ENCODE measurements at regions not wholly inside any gene's neighbourhood (a gene's known extent, or its start where the extent isn't known, plus 50 kb on each side); places are given as distances from the start of the nearest gene placed in this dataset.
A peak's percentile ranks its signal among the peaks of the same experiment; 100 is the strongest.

DNA sequence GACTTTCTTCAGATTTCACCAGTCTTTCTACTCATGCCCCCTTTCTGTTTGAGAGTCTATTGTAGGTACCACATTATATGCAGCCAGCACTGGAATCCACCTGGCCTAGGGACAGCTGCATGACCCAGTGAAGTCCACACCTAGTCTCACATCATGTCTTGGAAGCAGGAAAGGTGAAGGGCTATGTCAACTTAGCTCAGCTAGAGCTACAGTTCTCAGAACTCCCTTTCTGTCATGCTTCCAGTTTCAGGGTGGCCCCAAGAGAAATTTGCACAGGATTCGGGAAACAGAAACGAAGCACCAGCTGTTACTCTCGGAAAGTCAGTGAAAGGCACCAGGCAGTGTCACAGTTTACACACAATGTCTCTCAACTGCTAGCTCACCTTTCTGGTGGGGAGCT lies 51.6 kb upstream of the NLRP1 start:
- DNase-seq (ENCODE audit: low spot score) = no peak

DNA sequence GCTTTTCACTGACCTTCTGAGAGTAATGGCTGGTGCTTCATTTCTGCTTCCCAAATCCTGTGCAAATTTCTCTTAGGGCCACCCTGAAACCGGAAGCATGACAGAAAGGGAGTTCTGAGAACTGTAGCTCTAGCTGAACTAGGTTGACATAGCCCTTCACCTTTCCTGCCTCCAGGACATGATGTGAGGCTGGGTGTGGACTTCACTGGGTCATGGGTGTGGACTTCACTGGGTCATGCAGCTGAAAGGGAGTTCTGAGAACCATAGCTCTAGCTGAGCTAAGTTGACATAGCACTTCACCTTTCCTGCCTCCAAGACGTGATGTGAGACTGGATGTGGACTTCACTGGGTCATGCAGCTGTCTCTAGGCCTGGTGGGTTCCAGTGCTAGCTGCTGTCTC lies 54.3 kb upstream of the NLRP1 start:
- no peak for DNase-seq (ENCODE audit: low spot score)

DNA sequence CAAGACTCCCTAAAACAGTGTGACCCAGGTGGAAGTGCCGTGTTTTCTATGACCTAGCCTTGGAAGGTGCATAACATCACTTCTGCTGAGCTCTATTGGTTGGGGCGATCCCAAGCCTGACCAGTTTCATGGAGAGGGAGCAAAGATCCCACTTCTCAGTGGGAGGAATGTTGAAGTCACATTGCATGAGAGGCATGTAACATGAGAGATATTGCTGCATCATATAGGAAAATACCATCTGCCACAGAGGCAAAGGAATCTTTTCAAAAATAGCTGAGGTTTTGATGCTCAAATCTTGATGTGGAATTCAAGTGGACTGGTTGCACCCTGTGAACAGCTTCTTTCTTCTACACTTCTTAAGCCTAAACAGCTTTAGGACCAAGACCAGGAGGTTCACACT lies 56.4 kb upstream of the NLRP1 start:
- no peak for DNase-seq (ENCODE audit: low spot score)

DNA sequence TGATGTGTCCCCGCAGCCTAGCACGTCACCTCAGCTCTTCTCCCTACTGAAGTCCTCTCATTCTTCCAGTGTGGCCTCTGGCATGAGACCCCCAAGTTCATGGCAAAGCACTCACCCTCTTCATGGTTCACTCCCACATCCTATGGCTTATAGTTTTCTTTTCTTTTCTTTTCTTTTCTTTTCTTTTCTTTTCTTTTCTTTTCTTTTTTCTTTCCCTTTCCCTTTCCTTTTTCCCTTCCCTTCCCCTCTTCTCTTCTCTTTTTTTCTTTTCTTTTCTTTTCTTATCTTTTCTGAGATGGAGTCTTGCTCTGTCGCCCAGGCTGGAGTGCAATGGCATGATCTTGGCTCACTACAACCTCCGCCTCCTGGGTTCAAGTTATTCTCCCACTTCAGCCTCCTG lies 58.4 kb upstream of the NLRP1 start:
- no peak for DNase-seq (ENCODE audit: low spot score)

DNA sequence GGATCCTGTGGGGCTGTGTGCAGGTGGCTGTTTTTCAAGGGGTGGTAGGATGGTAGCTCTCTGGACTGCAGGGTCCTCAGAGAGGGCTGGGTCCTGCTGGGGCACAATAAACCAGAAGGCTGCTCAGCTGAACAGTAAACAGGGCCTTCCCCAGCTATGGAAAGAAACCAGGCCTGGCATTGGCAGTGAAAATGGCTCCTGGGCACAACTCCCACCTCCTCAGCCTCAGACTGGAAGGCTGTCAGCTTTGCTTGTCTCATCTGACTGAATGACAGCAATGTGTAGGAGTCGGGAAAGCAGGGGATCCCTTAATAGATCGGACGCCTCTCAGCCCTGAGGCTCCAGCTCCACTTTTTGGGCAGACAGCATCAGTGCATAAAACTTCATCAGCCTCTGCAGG lies 59.8 kb upstream of the NLRP1 start:
- peak; percentile 35 for DNase-seq (ENCODE audit: low spot score)

DNA sequence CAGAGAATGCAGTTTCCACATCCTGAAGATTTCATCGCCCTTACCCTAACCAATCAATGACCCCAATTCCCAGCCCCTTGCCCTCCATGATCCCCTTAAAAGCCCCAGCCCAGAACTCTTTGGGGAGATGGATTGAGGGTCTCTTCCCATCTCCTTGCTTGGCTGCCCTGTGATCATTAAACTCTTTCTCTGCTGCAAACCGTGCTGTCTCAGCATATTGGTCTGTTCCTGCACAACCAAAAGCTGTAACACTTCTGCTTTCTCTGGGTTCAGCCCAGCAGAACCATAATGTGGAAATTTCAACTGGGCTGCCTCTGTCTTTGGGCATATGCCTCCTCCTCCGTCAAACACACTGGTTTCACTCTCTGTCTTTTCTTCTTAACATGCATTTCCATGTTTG lies 67.0 kb upstream of the NLRP1 start:
- DNase-seq (ENCODE audit: low spot score) = no peak

DNA sequence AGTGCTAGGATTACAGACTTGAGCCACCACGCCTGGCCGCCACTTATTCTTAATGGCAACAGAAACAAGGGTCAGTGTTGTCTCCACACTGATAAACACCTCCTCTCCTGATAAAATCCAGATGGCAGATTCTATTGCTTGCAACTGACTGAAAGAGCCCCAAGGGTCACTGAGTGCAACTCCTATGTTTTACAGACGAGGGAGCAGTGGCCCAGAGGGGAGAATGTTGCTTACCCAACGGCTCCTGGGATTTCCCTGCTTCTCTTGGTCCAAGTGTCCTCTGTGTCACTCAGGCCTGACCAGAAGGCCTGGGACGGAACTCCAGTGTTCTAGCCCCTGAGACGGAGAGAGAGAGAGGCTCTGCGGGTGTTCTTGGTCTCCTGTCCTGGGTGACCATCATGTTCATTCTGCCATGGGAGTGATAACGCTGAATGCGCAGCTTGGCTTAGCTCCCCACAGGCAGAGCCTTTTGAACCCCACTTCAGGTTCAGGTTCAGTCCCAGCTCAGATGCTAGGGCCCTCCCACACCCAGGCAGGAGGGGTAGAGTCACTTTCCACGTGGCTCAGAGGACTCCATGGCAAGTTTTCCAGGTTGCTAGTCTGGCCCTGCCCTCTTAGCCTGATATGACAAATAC lies 77.3 kb upstream of the NLRP1 start:
- no peak for DNase-seq (ENCODE audit: low spot score)

DNA sequence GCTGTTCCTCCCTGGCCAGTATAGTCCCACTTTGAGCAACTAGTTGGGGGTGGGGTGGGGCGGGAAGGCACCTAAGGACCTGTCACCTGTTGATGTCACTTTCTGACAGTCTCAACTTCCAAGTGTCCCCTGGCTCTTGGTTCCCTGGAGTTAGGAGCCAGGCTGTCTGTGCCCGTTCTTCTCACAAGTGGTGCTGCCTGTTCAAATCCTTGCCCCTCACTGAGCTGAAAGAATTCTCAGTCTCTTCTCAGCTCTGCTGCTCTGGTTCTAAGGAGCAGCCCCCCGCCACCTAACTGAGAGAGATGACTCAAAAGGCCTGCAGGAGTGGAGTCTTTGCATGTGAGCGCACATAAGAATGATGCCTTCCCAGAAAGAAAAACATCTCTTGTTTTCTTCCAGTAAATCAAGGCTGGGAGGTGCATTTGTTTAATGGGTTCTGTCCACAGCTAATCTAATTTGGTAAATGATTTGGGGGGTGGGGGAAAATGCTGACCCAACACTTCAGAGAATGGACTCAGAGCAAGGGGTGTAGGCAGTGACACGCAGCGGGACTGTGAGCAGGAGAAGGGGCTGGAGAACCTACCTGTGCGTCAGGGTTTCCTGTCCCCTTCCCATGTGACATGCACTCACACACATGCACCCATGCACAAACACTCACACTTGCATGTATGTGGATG lies 78.2 kb upstream of the NLRP1 start:
- no peak for DNase-seq (ENCODE audit: low spot score)

DNA sequence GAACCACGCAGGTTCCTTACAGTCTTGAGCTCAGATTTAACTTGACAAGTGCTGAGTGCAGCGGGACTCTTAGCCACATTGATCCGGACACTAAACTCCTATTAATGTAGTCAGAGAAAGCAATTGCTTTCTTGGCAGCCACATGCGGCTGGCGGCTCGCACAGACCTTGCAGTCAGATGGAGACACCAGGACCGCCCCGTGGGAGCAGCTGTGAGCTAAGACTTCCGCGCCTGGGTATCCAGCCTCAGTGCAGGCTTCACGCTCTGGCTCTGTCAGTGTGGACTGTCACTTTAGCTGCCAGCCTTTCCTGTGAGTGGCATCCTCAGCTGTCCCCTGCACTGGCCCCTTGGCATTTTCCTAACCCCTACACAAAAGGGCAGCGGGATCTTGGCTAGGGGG lies 80.9 kb upstream of the NLRP1 start:
- peak; percentile 45 for DNase-seq (ENCODE audit: low spot score)

DNA sequence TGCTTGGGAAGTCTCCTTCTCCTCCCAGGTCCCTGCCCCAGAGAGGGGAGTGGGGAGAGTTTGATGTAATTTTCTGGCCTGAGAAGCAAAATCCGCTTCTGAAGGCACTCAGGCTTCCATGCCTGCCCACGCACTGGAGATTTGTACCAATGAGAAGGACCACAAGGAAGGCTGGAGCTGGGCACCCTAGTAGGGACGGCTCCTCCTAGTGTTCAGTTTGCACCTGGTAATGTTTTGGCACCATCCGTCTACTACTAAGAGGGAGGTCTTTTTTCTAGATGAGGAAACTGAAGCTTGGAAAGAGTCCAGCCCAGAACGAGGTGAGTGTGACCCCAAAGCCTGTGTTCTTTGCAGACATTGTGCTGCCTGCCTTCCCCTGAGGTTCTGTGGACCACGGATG lies 83.6 kb upstream of the NLRP1 start:
- DNase-seq (ENCODE audit: low spot score) = no peak

DNA sequence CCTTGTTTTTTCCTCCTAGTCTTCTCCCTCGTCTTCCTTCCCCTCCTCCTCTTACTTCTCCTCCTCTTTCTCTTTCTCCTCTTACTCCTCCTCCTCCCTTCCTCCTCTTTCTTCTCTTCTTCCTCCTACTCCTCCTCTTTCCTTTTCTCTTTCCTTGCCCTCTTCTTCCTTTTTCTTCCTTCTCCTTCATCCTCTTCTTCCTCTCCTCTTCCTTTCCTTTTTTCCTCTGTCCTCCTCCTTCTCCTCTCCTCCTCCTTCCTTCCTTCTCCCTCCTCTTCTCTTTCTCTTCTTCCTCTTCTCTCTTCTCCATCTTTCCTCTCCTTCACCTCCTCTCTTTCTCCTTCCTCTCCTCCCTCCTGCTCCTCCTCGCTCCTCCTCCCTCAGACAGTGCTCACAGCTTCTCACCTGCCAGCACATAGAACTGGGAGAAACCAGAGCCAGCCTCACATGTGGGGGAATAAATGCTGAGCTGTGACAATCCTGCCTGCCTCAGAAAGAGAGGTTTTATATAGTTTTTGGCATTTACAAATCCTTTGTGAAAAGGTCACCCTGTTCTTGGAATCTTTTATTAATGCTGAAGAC lies 84.3 kb upstream of the NLRP1 start:
- DNase-seq (ENCODE audit: low spot score) = no peak

DNA sequence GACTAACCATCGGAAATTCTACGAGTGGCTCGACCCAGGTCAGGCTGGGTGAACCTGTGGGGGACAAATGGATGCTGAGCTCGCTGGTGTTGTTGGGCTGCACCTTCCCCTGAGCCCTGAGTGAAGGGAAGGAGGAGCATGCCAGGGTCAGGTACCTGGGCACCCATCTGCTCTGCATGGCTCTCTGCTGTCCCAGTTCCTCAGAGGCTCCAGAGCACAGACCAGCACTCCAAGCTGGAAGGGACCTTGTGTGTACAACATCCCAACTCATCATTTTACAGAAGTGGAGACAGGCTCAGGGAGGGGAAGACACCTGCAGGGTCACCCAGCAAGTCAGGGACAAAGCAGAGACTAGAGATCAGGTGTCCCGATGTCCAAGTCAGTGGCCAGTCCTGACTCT lies 84.9 kb upstream of the NLRP1 start:
- no peak for DNase-seq (ENCODE audit: low spot score)

DNA sequence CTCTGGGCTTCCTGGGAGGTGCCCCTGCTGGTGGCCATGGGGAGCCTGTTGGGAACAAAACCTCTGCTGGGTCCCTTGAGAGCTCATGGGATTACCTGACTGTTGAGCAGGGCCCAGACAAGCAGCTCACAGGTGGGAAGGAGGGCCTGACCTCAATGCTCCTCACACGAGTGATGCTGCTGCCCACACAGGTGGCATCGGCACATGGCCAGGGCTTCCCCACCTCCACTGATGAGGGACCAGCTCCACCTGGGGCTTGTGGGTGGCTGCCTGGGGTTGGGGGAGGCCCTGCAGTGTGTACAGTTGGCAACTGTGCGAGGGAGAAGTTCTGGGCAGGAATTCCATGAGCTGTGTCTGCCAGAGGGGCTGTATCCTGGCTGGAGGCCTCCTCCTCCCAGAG lies 87.8 kb upstream of the NLRP1 start:
- no peak for DNase-seq (ENCODE audit: low spot score)

DNA sequence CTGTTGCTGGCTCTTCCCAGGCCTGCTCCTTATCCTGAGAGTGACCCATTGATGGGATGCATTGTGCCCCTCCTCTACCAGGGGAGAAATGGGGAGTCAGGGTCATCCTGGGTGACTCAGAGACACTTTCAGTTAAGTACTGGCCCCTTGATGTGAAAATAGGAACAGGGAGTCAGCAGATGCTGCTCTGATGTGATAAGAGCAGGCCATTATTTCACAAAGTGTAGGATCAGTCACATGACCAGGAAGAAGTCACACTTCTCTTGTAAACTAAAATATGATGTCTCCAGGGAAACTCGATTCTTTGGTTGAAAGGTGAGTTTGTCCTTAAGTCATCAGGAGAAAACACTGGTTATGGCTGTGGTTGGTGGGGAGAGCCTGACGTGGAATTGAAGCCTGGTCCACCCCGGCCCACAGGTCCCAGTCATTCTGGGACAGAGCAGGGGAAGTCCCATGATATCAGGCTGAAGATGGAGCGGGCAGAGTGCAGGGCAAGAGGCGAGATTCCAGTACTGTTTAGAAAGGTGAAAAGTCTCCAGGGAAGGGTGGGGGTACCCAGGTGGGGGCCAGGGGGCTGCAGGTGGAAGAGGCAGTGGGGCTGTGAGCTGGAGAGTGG lies 88.6 kb upstream of the NLRP1 start:
- no peak for DNase-seq (ENCODE audit: low spot score)

DNA sequence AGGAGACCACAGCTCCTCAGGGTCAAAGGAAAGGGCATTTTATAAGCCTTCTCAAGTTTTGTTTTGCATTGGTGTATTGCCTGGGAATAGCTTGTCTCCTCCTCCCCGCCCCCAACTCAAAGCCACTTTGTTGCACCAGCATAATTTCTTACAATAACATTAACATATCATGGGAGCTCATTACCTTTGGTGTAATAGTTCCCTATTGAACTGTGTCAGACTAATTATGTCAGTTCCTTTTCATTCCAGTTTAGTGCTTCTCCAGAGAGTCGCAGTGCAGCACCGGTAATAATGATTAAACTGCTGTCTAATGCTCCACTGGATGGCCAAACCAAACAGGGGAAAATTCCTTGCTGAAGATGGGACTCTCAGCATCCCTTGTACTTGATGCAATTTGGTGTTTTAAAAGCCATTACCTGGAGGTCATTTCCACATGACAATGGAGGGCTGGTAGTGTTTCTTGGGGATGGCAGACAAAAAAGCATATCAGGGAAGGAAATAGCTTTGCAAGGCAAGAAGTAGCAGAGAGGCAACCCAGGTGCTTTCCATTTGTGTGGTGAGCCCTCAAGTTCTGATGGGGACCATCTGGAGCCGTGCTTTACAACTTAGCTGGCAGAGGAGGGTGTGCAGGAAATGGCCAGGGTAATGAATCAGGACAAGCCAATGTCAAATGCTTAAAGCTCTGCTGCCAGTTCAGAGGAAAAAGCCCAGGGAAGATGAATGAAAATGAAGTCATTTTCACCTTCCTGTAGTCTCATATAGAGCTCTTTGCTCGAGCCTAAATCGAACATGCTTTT lies 91.5 kb upstream of the NLRP1 start:
- no peak for DNase-seq (ENCODE audit: low spot score)

DNA sequence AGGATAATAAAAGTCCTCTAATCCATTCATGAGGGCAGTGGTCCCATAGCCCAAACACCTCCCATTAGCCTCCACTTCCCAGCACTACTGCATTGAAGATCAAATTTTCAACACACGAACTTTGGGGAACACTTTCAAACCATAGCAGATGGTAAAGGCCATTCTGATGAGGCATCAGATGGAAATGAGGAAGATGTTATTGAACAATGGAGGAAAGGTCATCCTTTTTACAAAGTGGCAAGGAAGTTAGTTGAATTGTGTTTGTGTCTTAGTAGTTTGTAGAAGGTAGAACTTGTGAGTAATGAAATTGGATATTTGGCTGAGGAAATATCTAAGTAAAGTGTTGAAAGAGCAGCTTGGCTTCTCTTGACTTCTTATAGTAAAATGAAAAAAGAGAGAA lies 93.3 kb upstream of the NLRP1 start:
- DNase-seq (ENCODE audit: low spot score) = no peak

DNA sequence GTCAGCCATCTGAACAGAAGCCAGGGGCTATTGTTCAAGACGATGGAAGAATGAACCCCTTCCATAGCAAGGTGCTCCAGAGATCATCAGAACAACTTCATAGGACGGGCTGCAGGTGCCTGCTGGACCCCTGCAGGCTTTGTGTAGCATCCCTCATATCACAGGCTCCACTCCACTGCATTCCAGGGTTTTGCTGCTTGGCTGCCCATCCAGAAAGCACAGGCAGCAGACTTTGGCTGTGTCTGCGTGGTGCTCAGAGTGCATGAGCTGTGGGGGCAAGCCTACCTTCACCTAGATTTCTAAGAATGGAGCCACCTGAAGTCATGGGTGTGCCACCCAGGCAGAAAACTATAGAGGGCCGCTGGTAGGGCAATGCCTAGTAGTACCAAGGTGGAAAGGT lies 93.9 kb upstream of the NLRP1 start:
- no peak for DNase-seq (ENCODE audit: low spot score)

DNA sequence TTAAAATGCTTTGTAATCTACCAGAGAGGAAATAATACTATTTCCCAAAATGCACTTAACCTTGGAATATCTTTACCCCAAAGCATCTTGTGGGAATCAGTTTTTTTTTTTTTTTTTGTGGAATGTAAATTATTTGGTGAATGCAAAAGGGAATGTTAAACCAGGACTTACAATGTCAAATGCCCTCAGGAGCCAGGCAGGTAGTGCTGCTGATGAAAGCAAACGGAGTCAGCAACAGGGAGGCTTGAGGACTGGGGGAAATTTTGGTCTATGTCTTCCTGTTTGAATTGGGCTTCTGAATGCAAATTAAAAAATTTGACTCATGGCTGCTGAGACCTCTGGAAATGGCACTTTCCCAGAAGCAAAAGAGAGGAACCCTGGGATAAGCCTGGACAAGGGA lies 96.5 kb upstream of the NLRP1 start:
- DNase-seq (ENCODE audit: low spot score) = no peak

DNA sequence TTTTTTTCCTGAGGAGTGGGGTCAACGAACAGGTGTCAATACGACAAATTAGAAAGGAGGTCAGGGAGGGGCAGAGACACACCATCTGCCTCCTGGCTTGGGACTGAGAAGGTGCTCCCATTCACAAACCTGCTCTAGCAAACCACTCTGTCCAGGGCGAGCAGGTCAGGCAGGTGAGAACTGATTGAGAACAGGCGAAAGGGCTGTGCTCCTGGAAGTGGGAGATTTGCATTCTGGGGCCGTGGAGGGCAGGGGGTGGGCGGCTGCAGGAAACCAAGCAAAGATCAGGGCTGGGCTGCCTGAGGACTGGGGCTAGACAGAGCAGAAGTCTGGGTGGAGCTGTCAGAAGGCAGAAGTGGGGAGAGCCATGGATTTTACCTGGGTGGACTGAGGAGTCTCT lies 98.9 kb upstream of the NLRP1 start:
- no peak for DNase-seq (ENCODE audit: low spot score)

DNA sequence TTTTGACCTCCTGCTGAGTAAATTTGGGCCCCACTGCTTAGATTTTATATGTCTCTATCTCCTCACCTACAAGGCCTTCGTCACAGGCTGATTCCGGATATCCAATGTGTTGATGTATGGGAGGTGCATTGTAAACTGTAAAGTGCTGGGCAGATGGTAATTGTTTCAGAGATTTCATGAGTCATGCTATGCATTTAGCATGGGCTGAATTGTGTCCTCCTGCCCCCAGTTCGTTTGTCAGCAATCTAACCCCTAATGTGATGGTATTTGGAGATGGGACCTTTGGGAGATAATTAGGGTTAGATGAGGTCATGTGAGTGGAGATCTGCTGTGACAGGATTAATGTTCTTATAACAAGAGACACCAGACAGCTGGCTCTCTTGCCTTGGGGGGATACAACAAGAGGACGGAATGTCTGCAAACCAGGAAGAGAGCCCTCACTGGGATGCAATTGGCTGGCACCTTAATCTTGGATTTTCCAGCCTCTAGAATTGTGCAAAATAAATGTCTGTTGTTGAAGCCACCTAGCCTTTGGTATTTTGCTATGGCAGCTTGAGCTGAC lies 101.8 kb upstream of the NLRP1 start:
- no peak for DNase-seq (ENCODE audit: low spot score)

DNA sequence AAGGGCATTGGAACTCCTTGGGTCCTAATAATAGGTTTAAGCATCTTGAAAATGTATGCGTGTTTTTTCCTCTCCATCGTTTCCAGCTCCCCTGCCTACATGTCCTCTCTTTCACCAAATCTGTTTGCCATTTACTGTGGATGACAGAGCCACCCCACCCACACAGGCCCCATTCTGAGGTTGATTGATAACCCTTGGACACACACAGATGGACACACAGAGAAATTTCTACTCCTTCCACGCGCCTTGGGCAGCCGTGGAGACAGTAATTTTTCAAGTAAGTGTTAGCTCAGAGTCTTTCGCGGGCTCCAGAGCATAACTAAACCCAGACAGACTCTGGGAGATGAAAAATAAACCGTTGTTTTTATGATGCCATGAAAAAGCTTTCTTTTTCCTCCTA lies 103.3 kb upstream of the NLRP1 start:
- no peak for DNase-seq (ENCODE audit: low spot score)

DNA sequence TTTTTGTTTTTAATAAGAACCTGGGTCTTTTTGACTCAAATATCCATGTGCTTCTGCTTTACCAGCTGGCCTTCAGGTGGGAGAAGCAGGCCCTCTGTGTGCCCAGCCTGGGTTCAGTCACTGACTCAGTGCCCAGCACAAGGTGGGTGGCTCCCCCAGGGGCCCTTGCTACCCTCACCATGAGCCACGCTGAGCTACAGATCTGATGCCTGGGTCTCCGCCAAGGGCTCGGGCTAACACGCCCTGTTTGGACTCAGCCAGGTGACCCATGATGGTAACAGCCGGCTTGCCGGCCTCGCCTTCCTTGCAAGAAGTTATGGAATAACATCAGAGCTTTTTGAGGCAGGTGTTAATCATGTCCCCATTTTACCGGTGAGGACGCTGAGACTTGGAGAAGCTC lies 109.5 kb upstream of the NLRP1 start:
- no peak for DNase-seq (ENCODE audit: low spot score)

Measured in Ammon's horn (tissue), 1 donor.